Activated naive CD8-positive, alpha-beta T cell treated with anti-CD3 and anti-CD28 coated beads, Interleukin-2, amount 50 U/mL, for 24 hours (primary cell): ENCODE measurements at regions not wholly inside any gene's neighbourhood (a gene's known extent, or its start where the extent isn't known, plus 50 kb on each side); places are given as distances from the start of the nearest gene placed in this dataset.

Source experiments
- ATAC-seq: fragments of 150-1000 bp; cut with Tn5 transposase; one replicate; pipeline ENCODE4 v1.10.0; 2021
- DNase-seq: peaks from one replicate; pipeline ENCODE4 v3.0.0; 2021
- H3K27ac Mint-ChIP-seq: one replicate; pipeline ENCODE4 v1.8.0; 2021; ENCODE audit warnings: mild to moderate bottlenecking, mixed read lengths
- H3K27me3 Mint-ChIP-seq: one replicate; pipeline ENCODE4 v1.8.0; 2021; ENCODE audit warnings: mixed read lengths
- H3K36me3 Mint-ChIP-seq: one replicate; pipeline ENCODE4 v1.8.0; 2021; ENCODE audit warnings: low read depth, mixed read lengths
- H3K4me1 Mint-ChIP-seq: one replicate; pipeline ENCODE4 v1.8.0; 2021; ENCODE audit warnings: mixed read lengths
- H3K4me3 Mint-ChIP-seq: one replicate; pipeline ENCODE4 v1.8.0; 2021; ENCODE audit warnings: mild to moderate bottlenecking, moderate library complexity, mixed read lengths
- H3K9me3 Mint-ChIP-seq: one replicate; pipeline ENCODE4 v1.8.0; 2021; ENCODE audit warnings: mixed read lengths

- peaks cover 38% of the 10 kb centered on the region for H3K27me3 Mint-ChIP-seq
- peak; percentile 56 for DNase-seq
- no peak for ATAC-seq
- H3K4me3 Mint-ChIP-seq: no peak overlapping the region
- H3K9me3 Mint-ChIP-seq: no peaks in the 10 kb centered on the region
- no peak overlapping the region for H3K27ac Mint-ChIP-seq
- H3K36me3 Mint-ChIP-seq: no peaks in the 10 kb centered on the region
- no peaks in the 10 kb centered on the region for H3K4me1 Mint-ChIP-seq
These were observed 82.3 kb upstream of the GPR26 start for GRCh38 chr10:123583639-123584418.

- Mint-ChIP-seq H3K36me3 (no peaks in the 10 kb centered on the region), H3K27me3 (peaks cover 36% of the 10 kb centered on the region), H3K4me3 (no peak overlapping the region), H3K9me3 (no peaks in the 10 kb centered on the region), H3K4me1 (no peaks in the 10 kb centered on the region), H3K27ac (no peak overlapping the region)
- no peak for ATAC-seq
- no peak for DNase-seq
These were observed 81.8 kb upstream of the GPR26 start for GRCh38 chr10:123584419-123584775.

DNA sequence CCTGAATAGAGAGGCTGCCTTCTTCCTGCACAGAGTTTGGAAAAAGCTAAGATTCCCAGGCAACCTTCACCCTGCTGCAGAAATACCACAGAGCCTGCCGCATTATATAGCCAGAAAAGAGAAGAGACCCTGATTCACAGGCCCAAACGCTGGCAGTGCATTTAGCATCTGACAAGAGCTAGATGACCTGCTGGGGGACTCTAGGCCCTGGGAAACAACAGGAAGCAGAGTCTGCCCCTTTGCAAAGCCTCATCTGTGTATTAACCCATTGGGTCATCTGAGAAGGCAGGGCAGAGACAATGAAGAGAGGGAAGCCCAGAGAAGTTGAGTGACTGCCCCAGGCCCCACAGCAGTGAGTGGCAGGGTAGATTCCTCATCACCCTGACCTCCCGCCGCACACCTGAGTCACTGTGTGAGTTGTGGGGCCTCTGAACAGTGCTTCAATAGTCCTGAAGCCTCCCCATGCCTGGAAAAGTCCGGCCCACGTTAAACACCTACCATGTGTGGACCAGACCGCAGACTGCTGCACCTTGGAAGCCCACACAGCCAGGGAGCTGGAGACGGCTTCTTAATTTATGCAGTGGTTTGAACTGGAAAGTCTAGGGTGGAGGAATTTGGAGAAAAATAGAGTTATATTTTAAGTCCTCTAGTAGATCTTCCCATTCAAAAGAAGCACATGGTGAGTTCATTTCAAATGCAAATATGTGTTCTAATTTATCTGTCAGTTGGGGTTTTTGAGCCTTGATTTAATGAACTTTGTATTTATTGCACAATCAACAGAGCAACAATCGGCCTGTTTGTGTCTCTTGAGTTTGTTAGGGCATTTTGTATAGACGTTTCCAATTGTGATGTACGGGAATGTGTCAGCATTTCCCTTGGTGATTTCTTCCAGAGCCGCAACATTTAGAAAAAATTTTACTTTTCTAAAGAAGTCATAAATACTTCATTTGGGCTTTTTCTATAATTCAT is 80.4 kb upstream of the GPR26 start:
- no peaks in the 10 kb centered on the region for H3K4me1 Mint-ChIP-seq
- no peak overlapping the region for H3K27ac Mint-ChIP-seq
- no peak overlapping the region for H3K4me3 Mint-ChIP-seq
- ATAC-seq (no peak), DNase-seq (no peak)
- H3K36me3 Mint-ChIP-seq: no peaks in the 10 kb centered on the region
- no peaks in the 10 kb centered on the region for H3K9me3 Mint-ChIP-seq
- peaks cover 33% of the 10 kb centered on the region for H3K27me3 Mint-ChIP-seq

DNA sequence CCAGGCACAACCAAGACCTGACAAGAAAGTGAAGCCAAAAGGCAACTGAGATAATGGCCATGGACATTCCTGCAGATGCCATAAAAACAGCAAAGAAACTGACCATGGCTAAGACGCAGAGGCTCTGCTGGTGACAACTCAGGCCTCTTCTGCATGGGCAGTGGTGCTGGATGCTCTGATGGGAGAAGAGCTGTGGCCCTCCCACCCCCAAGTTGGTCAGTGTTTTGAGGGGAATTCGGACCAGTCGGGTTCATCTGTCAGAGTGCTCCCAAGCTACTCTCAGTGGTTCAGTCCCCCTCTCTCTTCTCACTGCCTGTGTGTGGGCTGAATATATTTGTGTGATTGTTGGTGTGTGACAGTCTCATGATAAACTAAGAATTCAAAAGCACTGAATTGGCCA is 79.0 kb upstream of the GPR26 start:
- Mint-ChIP-seq H3K36me3 (no peaks in the 10 kb centered on the region), H3K27me3 (peaks cover 26% of the 10 kb centered on the region), H3K4me3 (no peak overlapping the region), H3K4me1 (no peaks in the 10 kb centered on the region), H3K27ac (no peak overlapping the region), H3K9me3 (no peaks in the 10 kb centered on the region)
- DNase-seq: no peak
- no peak for ATAC-seq

GRCh38 chr10:123588386-123588914 is 77.7 kb upstream of the GPR26 start:
- no peak for DNase-seq
- H3K36me3 Mint-ChIP-seq: no peaks in the 10 kb centered on the region
- peaks cover 14% of the 10 kb centered on the region for H3K27me3 Mint-ChIP-seq
- H3K4me1 Mint-ChIP-seq: no peaks in the 10 kb centered on the region
- no peak overlapping the region for H3K4me3 Mint-ChIP-seq
- no peak overlapping the region for H3K27ac Mint-ChIP-seq
- no peaks in the 10 kb centered on the region for H3K9me3 Mint-ChIP-seq
- no peak for ATAC-seq

- Mint-ChIP-seq H3K4me1 (no peaks in the 10 kb centered on the region), H3K9me3 (no peaks in the 10 kb centered on the region), H3K27me3 (peaks cover 7% of the 10 kb centered on the region), H3K36me3 (no peaks in the 10 kb centered on the region), H3K27ac (no peak overlapping the region), H3K4me3 (no peak overlapping the region)
- DNase-seq: no peak
- ATAC-seq: no peak
These were observed 70.5 kb upstream of the GPR26 start for GRCh38 chr10:123595661-123596060.

GRCh38 chr10:123597676-123598075 is 68.5 kb upstream of the GPR26 start:
- Mint-ChIP-seq H3K27ac (no peak overlapping the region), H3K4me1 (no peaks in the 10 kb centered on the region), H3K27me3 (peaks cover 9% of the 10 kb centered on the region), H3K36me3 (no peaks in the 10 kb centered on the region), H3K9me3 (peaks cover 12% of the 10 kb centered on the region), H3K4me3 (no peak overlapping the region)
- ATAC-seq (no peak), DNase-seq (no peak)

DNA sequence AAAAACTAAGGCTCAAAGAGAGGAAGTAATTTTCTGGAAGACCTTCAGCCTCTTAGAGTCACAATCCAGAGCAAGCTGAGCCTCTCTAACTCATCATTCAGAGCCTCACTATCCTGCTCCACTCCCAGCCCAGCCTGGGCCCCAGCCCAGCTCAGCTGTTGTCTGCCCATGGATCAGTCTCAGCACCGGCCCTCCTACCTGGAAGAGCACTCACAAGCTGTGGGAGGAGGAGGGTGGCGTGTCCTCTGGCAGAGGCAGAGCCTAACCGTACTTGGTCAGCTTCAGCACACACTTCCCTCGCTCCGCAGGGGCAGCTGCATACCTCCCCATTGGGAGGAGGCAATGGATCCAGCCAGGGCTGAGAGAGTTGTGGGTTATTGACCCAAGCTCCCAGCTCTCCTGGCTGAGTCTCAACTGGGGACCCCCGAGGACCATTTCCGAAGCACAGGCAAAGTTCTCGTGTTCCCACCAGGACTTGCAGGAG is 66.7 kb upstream of the GPR26 start:
- DNase-seq (no peak), ATAC-seq (no peak)
- H3K27me3 Mint-ChIP-seq: peaks cover 13% of the 10 kb centered on the region
- H3K4me1 Mint-ChIP-seq: no peaks in the 10 kb centered on the region
- H3K9me3 Mint-ChIP-seq: peaks cover 14% of the 10 kb centered on the region
- no peak overlapping the region for H3K4me3 Mint-ChIP-seq
- H3K27ac Mint-ChIP-seq: no peak overlapping the region
- H3K36me3 Mint-ChIP-seq: no peaks in the 10 kb centered on the region

DNA sequence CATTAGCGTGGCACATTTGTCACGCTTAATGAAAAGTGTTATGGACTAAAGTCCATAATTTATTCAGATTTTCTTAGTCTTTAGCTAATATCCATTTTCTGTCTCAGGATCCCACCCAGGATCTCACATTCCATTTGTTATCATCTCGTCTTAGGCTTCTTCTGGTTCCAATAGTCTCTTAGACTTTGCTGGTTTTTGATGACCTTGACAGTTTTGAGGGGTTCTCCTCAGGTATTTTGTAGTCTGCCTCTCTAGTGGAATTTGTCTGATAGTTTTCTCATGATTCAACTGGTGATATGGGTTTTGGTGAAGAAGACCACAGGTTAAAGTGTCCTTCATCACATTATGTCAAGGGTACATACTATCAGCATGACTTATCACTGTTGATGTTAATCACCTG is 66.0 kb upstream of the GPR26 start:
- no peak for DNase-seq
- Mint-ChIP-seq H3K36me3 (no peaks in the 10 kb centered on the region), H3K9me3 (peaks cover 14% of the 10 kb centered on the region), H3K4me1 (no peaks in the 10 kb centered on the region), H3K27ac (no peak overlapping the region), H3K4me3 (no peak overlapping the region), H3K27me3 (peaks cover 14% of the 10 kb centered on the region)
- ATAC-seq: no peak

DNA sequence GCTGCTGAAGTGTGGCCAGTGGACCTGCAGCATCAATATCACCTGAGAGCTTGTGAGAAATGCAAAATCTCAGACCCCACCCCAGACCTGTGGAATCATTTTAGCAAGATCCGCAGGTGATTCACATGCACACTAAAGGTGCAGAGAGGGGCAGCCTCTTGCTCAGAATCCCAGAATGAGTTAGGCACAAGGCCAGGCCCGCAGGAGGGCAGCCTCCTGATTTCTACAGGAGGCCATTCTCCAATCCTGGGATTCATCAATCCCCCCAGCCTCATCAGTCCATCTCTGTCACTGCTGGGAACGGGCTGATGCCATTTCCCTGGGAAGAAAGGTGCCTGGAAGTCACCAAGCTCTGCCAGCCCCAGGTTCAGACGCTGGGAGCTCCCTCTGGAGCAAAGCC is 63.0 kb upstream of the GPR26 start:
- ATAC-seq: no peak
- Mint-ChIP-seq H3K4me3 (no peak overlapping the region), H3K36me3 (no peaks in the 10 kb centered on the region), H3K27ac (no peak overlapping the region), H3K27me3 (peaks cover 22% of the 10 kb centered on the region), H3K4me1 (no peaks in the 10 kb centered on the region), H3K9me3 (peaks cover 14% of the 10 kb centered on the region)
- no peak for DNase-seq

- Mint-ChIP-seq H3K9me3 (peaks cover 14% of the 10 kb centered on the region), H3K4me3 (no peak overlapping the region), H3K27me3 (peaks cover 25% of the 10 kb centered on the region), H3K4me1 (no peaks in the 10 kb centered on the region), H3K36me3 (no peaks in the 10 kb centered on the region), H3K27ac (no peak overlapping the region)
- no peak for ATAC-seq
- no peak for DNase-seq
These were observed 61.6 kb upstream of the GPR26 start for GRCh38 chr10:123604506-123604905.

GRCh38 chr10:123606006-123606405 is 60.1 kb upstream of the GPR26 start:
- Mint-ChIP-seq H3K4me1 (no peaks in the 10 kb centered on the region), H3K27ac (no peak overlapping the region), H3K4me3 (no peak overlapping the region), H3K36me3 (no peaks in the 10 kb centered on the region), H3K27me3 (peaks cover 22% of the 10 kb centered on the region), H3K9me3 (peaks cover 13% of the 10 kb centered on the region)
- DNase-seq (no peak), ATAC-seq (no peak)

GRCh38 chr10:123606955-123607354 is 59.2 kb upstream of the GPR26 start:
- Mint-ChIP-seq H3K9me3 (peaks cover 4% of the 10 kb centered on the region), H3K27me3 (peaks cover 22% of the 10 kb centered on the region), H3K4me1 (no peaks in the 10 kb centered on the region)

DNA sequence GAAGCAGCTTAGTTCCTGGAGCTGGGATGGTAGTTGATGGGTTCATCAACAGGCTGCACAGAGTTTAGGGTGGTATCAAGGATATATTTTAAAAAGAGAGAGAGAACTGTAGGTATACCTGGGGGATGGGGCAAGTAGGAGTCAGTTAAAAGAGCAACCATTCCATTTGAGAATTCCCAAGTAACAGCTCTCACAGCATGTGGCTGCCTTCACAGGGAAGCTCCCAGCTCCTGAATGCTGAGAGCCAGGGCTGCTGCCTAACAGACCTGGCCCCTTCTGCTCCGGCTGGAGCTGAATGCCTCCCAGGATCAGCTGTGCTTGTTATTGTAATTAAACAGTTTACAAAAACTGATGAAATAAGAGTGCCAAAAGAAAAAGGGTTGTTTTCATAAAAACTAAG is 58.8 kb upstream of the GPR26 start:
- ATAC-seq: no peak
- Mint-ChIP-seq H3K4me1 (no peaks in the 10 kb centered on the region), H3K36me3 (no peaks in the 10 kb centered on the region), H3K27me3 (peaks cover 22% of the 10 kb centered on the region), H3K9me3 (peaks cover 4% of the 10 kb centered on the region), H3K4me3 (no peak overlapping the region), H3K27ac (no peak overlapping the region)
- no peak for DNase-seq

More at GRCh38 chr10:123606955-123607354, 59.2 kb upstream of the GPR26 start:
- Mint-ChIP-seq H3K4me3 (no peak overlapping the region), H3K27ac (no peak overlapping the region), H3K36me3 (no peaks in the 10 kb centered on the region)
- no peak for ATAC-seq
- no peak for DNase-seq

DNA sequence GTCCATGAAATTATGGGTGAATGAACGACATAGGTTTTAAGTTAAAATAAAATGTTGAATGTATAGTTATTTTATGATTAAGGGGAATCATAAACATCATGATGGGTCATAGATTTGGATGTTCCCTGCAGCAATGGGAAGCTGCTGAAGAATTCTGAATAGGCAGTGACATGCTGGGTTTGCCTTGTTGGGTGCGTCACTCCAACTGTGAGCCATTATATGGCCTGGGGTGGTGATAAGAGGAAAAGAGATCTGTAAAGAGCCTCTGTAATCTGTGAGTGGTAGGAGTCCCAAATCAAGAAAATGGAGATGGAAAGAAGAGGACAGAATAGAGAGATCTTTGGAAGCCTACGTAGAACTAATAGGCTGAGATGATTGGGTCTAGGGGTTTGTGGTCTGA is 58.1 kb upstream of the GPR26 start:
- H3K4me1 Mint-ChIP-seq: no peaks in the 10 kb centered on the region
- no peak overlapping the region for H3K4me3 Mint-ChIP-seq
- no peaks in the 10 kb centered on the region for H3K9me3 Mint-ChIP-seq
- no peak for DNase-seq
- H3K36me3 Mint-ChIP-seq: no peaks in the 10 kb centered on the region
- no peak overlapping the region for H3K27ac Mint-ChIP-seq
- no peak for ATAC-seq
- peaks cover 22% of the 10 kb centered on the region for H3K27me3 Mint-ChIP-seq
